GM12878 (cell line): ENCODE measurements at regions not wholly inside any gene's neighbourhood (a gene's known extent, or its start where the extent isn't known, plus 50 kb on each side); places are given as distances from the start of the nearest gene placed in this dataset.

ENCODE experiments used
- ATAC-seq: fragments of 200-7000 bp; cut with Tn5 transposase; 3 replicates; pipeline ENCODE4 v1.9.1; 2020; ENCODE audit warnings: mild to moderate bottlenecking, moderate library complexity
- BruUV-seq: library from RNA; stranded (reverse); fragments of 400-500 nt; replicated peaks from 2 replicates; lab custom pipeline; 2021; lab: Mats Ljungman, UMichigan
- CTCF ChIA-PET: fragments of 300-600 bp; sonication (Branson Sonifier 250); formaldehyde crosslinking; extraction: SDS; loops from one replicate; lab custom pipeline; 2021; ENCODE audit warnings: inconsistent platforms; lab: Yijun Ruan, JAX
- POLR2A ChIA-PET: fragments of 350-600 bp; formaldehyde crosslinking; extraction: SDS; loops from one replicate; lab custom pipeline; 2021; ENCODE audit warnings: inconsistent platforms; lab: Charles Lee
- RAD21 ChIA-PET: fragments of 300-600 bp; sonication (Branson Sonifier 250); formaldehyde crosslinking; loops from one replicate; lab custom pipeline; 2023; ENCODE audit warnings: antibody characterized with exemption; ENCODE audit not compliant: unreplicated experiment; lab: Charles Lee
- SMC1A ChIA-PET: fragments of 300-600 bp; sonication (Branson Sonifier 250); formaldehyde crosslinking; loops from one replicate; lab custom pipeline; 2023; ENCODE audit not compliant: unreplicated experiment, uncharacterized antibody; lab: Charles Lee
- DNase-seq: peaks from one replicate; pipeline ENCODE4 v3.0.0-alpha.2; 2011; ENCODE audit warnings: low read depth, low spot score
- FAIRE-seq: peaks from 3 replicates; lab custom pipeline; 2011; peaks lifted over from hg19 to GRCh38; lab: Jason Lieb, UNC
- H2AFZ ChIP-seq: 2 replicates; pipeline ENCODE4 v1.6.0; 2011; ENCODE audit warnings: low read depth, low read length, control low read depth; ENCODE audit not compliant: control insufficient read depth
- H3K27ac ChIP-seq: 2 replicates; pipeline ENCODE4 v1.5.1; 2011; ENCODE audit warnings: control low read depth; ENCODE audit not compliant: control insufficient read depth, insufficient read depth
- H3K27me3 ChIP-seq, 2 experiments: replicated peaks in 1 of 2; 2 replicates each; pipeline versions ENCODE4 v1.6.0 to v1.6.1; 2011; ENCODE audit warnings: low read length in 1 of 2; ENCODE audit not compliant: control insufficient read depth in 2 of 2, insufficient read depth in 2 of 2
- H3K36me3 ChIP-seq, 2 experiments: 2 replicates each; pipeline ENCODE4 v1.5.1; 2011; ENCODE audit warnings: low read length in 1 of 2; ENCODE audit not compliant: control insufficient read depth in 2 of 2, insufficient read depth in 2 of 2
- H3K4me1 ChIP-seq: 2 replicates; pipeline ENCODE4 v1.6.1; 2011; ENCODE audit warnings: mild to moderate bottlenecking, low read length, moderate library complexity, mixed read lengths; ENCODE audit not compliant: control insufficient read depth, insufficient read depth
- H3K4me2 ChIP-seq: 2 replicates; pipeline ENCODE4 v1.6.0; 2011; ENCODE audit warnings: control low read depth; ENCODE audit not compliant: control insufficient read depth, insufficient read depth
- H3K4me3 ChIP-seq: fragments of 200-600 bp; sonication (generic); 2 replicates; pipeline ENCODE4 v1.5.1; 2016
- H3K79me2 ChIP-seq: 2 replicates; pipeline ENCODE4 v1.6.0; 2011; ENCODE audit warnings: low read length; ENCODE audit not compliant: control insufficient read depth, insufficient read depth
- H3K9ac ChIP-seq: 2 replicates; pipeline ENCODE4 v1.8.0; 2011; ENCODE audit warnings: low read length, control low read depth, mixed read lengths; ENCODE audit not compliant: control insufficient read depth, insufficient read depth
- H3K9me3 ChIP-seq: replicated peaks from 3 replicates; pipeline ENCODE4 v1.5.1; 2011; ENCODE audit warnings: mild to moderate bottlenecking, low read length; ENCODE audit not compliant: control insufficient read depth, insufficient read depth
- H4K20me1 ChIP-seq: 2 replicates; pipeline ENCODE4 v1.6.0; 2011; ENCODE audit not compliant: control insufficient read depth, insufficient read depth
- BMI1 ChIP-seq: fragments of 450-650 bp; IDR thresholded peaks from 2 replicates; pipeline ENCODE4 v1.6.1; 2016; ENCODE audit warnings: mild to moderate bottlenecking, moderate library complexity, borderline replicate concordance
- CBX3 ChIP-seq: fragments of 200-600 bp; sonication (generic); IDR thresholded peaks from 2 replicates; pipeline ENCODE4 v1.6.1; 2016; ENCODE audit warnings: low read depth, borderline replicate concordance
- CHD1 ChIP-seq: IDR thresholded peaks from 2 replicates; pipeline ENCODE4 v1.6.1; 2012; ENCODE audit warnings: low read depth, low read length, improper control_type of control experiment
- IKZF1 ChIP-seq: fragments of 450-650 bp; conservative IDR thresholded peaks from 2 replicates; pipeline ENCODE4 v1.6.1; 2017; ENCODE audit warnings: antibody characterized with exemption, mild to moderate bottlenecking
- IRF4 ChIP-seq: IDR thresholded peaks from 2 replicates; pipeline ENCODE4 v1.6.1; 2011; ENCODE audit warnings: low read depth, low read length
- JUND ChIP-seq: IDR thresholded peaks from 2 replicates; pipeline ENCODE4 v1.6.1; 2012; ENCODE audit warnings: low read depth, mild to moderate bottlenecking, low read length, improper control_type of control experiment, moderate library complexity
- PAX5 ChIP-seq: IDR thresholded peaks from 2 replicates; pipeline ENCODE4 v1.6.1; 2011; ENCODE audit warnings: low read depth, low read length, borderline replicate concordance
- RFX5 ChIP-seq: IDR thresholded peaks from 2 replicates; pipeline ENCODE4 v1.6.1; 2011; ENCODE audit warnings: low read depth, low read length, improper control_type of control experiment
- SPI1 ChIP-seq: IDR thresholded peaks from 2 replicates; pipeline ENCODE4 v1.6.1; 2011; ENCODE audit warnings: low read depth, mild to moderate bottlenecking, low read length, moderate library complexity, borderline replicate concordance; ENCODE audit not compliant: insufficient read depth
- WGBS: methylation state at CpG from one replicate; pipeline ENCODE4 v1.1.6; 2016; ENCODE audit warnings: low lambda C conversion rate; ENCODE audit not compliant: insufficient replicate concordance, insufficient coverage; ENCODE audit errors: missing lambda C conversion rate; 5-methylcytosine and 5-hydroxymethylcytosine counted together
- in situ Hi-C: fragments of 300-500 bp; cut with MboI; formaldehyde crosslinking; loops from 9 replicates; pipeline ENCODE4 v1.14.3; 2018; ENCODE audit warnings: mixed read lengths
- intact Hi-C: fragments of 100-400 bp; cut with micrococcal nuclease; formaldehyde crosslinking; loops from one replicate; pipeline ENCODE4 v1.14.2; 2022; ENCODE audit not compliant: unreplicated experiment
- TF ChIP-seq, protein P1 (sequence below): IDR thresholded peaks from 2 replicates; pipeline ENCODE4 v1.6.1; 2011; ENCODE audit warnings: borderline replicate concordance, low read depth, mild to moderate bottlenecking, moderate library complexity, low read length; ENCODE audit not compliant: insufficient read depth, poor library complexity, severe bottlenecking
- TF ChIP-seq, protein P2 (sequence below): fragments of 450-650 bp; formaldehyde crosslinking; IDR thresholded peaks from 2 replicates; pipeline ENCODE4 v1.4.0; 2020; ENCODE audit warnings: mild to moderate bottlenecking, moderate library complexity
- TF ChIP-seq, protein P3 (sequence below): fragments of 450-650 bp; IDR thresholded peaks from 2 replicates; pipeline ENCODE4 v1.6.1; 2016; ENCODE audit warnings: mild to moderate bottlenecking

DNA sequence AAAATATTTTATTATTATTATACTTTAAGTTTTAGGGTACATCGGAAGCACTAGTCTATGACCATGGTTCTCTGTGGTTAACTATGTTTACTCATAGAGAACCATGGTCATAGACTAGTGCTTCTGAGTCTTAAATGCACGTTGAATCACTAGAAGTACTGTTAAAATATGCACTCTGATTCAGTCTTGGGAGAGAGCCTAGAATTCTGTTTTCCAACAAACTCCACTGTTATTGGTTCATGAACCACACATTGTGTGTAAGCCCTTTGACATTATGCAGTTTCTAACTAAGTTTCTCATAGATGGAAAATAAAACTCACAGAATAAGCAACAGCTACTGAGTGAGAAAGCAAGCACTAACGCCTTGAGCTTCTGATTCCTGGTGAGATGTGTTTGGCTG is 1120.6 kb downstream of the SORCS1 start:
- Histone ChIP-seq H4K20me1 (no peaks in the 10 kb centered on the region), H3K79me2 (no peaks in the 10 kb centered on the region), H3K36me3 (no peaks in the 10 kb centered on the region), H3K4me3 (no peak overlapping the region), H3K9me3 (no peaks in the 10 kb centered on the region), H3K4me2 (no peak overlapping the region), H3K4me1 (no peaks in the 10 kb centered on the region), H2AFZ (no peak overlapping the region), H3K9ac (no peak overlapping the region), H3K27ac (no peak overlapping the region), H3K27me3 (no peaks in the 10 kb centered on the region)
- ATAC-seq (no peak), DNase-seq (no peak), FAIRE-seq (no peak)
- TF ChIP-seq BMI1 (no peak), PAX5 (no peak), CBX3 (no peak)
- TF ChIP-seq, protein P1, sequence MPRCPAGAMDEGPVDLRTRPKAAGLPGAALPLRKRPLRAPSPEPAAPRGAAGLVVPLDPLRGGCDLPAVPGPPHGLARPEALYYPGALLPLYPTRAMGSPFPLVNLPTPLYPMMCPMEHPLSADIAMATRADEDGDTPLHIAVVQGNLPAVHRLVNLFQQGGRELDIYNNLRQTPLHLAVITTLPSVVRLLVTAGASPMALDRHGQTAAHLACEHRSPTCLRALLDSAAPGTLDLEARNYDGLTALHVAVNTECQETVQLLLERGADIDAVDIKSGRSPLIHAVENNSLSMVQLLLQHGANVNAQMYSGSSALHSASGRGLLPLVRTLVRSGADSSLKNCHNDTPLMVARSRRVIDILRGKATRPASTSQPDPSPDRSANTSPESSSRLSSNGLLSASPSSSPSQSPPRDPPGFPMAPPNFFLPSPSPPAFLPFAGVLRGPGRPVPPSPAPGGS: no peak
- SMC1A ChIA-PET: no interaction called here
- RAD21 ChIA-PET: no interaction called here
- in situ Hi-C loops (no loop called here), intact Hi-C loops (no loop called here)
- 9% methylated on average over 3 of the region's 3 CpGs for WGBS
- POLR2A ChIA-PET: no interaction called here
- no TSS peak for BruUV-seq
- CTCF ChIA-PET: no interaction called here

DNA sequence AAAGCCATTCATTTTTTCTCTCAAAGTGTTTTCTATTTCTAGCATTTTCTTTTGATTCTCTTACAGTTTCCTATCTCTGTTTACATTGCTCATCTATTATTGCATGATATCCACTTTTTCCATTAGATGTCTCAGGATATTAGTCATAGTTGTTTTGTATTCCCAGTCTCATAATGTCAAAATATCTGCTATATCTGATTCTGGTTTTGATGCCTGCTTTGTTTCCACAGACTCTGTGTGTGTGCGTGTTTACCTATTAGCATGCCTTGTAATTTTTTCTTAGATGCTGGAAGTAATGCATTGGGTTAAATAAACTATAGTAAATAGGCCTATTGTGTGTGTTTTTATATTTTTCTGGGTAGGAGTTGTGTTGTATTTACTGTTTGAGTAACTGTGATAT is 1126.3 kb downstream of the SORCS1 start:
- H3K4me3 ChIP-seq: no peak overlapping the region
- DNase-seq (no peak), ATAC-seq (no peak)
- H2AFZ ChIP-seq: no peak overlapping the region
- no peak overlapping the region for H3K9ac ChIP-seq
- RAD21 ChIA-PET: no interaction called here
- WGBS: 68% methylated on average over 1 of the region's 1 CpG
- no peaks in the 10 kb centered on the region for H3K4me1 ChIP-seq
- in situ Hi-C loops: no loop called here
- H4K20me1 ChIP-seq: no peaks in the 10 kb centered on the region
- CTCF ChIA-PET: no interaction called here
- SMC1A ChIA-PET: interaction anchor here (0.8 kb wide), 1 partner anchor 403 kb away, joined by 4 read pairs; no protein-coding TSS in a partner anchor
- no peak overlapping the region for H3K4me2 ChIP-seq
- H3K36me3 ChIP-seq: no peaks in the 10 kb centered on the region
- no TSS peak for BruUV-seq
- H3K27ac ChIP-seq: no peak overlapping the region
- H3K9me3 ChIP-seq: no peaks in the 10 kb centered on the region
- H3K79me2 ChIP-seq: no peaks in the 10 kb centered on the region
- TF ChIP-seq RFX5: no peak
- no peak for TF ChIP-seq CHD1
- TF ChIP-seq, protein P2, sequence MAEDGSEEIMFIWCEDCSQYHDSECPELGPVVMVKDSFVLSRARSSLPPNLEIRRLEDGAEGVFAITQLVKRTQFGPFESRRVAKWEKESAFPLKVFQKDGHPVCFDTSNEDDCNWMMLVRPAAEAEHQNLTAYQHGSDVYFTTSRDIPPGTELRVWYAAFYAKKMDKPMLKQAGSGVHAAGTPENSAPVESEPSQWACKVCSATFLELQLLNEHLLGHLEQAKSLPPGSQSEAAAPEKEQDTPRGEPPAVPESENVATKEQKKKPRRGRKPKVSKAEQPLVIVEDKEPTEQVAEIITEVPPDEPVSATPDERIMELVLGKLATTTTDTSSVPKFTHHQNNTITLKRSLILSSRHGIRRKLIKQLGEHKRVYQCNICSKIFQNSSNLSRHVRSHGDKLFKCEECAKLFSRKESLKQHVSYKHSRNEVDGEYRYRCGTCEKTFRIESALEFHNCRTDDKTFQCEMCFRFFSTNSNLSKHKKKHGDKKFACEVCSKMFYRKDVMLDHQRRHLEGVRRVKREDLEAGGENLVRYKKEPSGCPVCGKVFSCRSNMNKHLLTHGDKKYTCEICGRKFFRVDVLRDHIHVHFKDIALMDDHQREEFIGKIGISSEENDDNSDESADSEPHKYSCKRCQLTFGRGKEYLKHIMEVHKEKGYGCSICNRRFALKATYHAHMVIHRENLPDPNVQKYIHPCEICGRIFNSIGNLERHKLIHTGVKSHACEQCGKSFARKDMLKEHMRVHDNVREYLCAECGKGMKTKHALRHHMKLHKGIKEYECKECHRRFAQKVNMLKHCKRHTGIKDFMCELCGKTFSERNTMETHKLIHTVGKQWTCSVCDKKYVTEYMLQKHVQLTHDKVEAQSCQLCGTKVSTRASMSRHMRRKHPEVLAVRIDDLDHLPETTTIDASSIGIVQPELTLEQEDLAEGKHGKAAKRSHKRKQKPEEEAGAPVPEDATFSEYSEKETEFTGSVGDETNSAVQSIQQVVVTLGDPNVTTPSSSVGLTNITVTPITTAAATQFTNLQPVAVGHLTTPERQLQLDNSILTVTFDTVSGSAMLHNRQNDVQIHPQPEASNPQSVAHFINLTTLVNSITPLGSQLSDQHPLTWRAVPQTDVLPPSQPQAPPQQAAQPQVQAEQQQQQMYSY: no peak
- TF ChIP-seq, protein P3, sequence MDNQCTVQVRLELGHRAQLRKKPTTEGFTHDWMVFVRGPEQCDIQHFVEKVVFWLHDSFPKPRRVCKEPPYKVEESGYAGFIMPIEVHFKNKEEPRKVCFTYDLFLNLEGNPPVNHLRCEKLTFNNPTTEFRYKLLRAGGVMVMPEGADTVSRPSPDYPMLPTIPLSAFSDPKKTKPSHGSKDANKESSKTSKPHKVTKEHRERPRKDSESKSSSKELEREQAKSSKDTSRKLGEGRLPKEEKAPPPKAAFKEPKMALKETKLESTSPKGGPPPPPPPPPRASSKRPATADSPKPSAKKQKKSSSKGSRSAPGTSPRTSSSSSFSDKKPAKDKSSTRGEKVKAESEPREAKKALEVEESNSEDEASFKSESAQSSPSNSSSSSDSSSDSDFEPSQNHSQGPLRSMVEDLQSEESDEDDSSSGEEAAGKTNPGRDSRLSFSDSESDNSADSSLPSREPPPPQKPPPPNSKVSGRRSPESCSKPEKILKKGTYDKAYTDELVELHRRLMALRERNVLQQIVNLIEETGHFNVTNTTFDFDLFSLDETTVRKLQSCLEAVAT: no peak
- TF ChIP-seq SPI1: no peak
- TF ChIP-seq CBX3: no peak
- no peak for TF ChIP-seq IRF4
- TF ChIP-seq IKZF1: no peak
- no peak for TF ChIP-seq JUND
- TF ChIP-seq, all 136 proteins: peak for 0
- H3K27me3 ChIP-seq: no peaks in the 10 kb centered on the region
- POLR2A ChIA-PET: no interaction called here
- intact Hi-C loops: no loop called here
- FAIRE-seq: no peak
